GM19043 (cell line): ENCODE measurements at regions not wholly inside any gene's neighbourhood (a gene's known extent, or its start where the extent isn't known, plus 50 kb on each side); places are given as distances from the start of the nearest gene placed in this dataset.
"Not testable (repeated sequence)": the region's sequence is repeated elsewhere in the genome, so short reads cannot be mapped to it uniquely, and the experiment has no call there.

Experiments used
- ATAC-seq: cut with Tn5 transposase; IDR thresholded peaks from one replicate; pipeline ENCODE4 v1.9.1; 2021; ENCODE audit warnings: low read depth; ENCODE audit not compliant: unreplicated experiment

- ATAC-seq = no peak
Measured at GRCh38 chr7:149637911-149638565, 135.3 kb downstream of the ZNF467 start.

- ATAC-seq = no peak
Measured at GRCh38 chr7:149635561-149636329, 137.6 kb downstream of the ZNF467 start.

- ATAC-seq = no peak
Measured at GRCh38 chr7:149633976-149634945, 136.7 kb upstream of the ZNF746 start.

- not testable (repeated sequence) for ATAC-seq
Measured at GRCh38 chr7:149628361-149629149, 130.9 kb upstream of the ZNF746 start.

- ATAC-seq = no peak
Measured at GRCh38 chr7:149627911-149628310, 130.3 kb upstream of the ZNF746 start.

GRCh38 chr7:149626972-149627371 is 129.4 kb upstream of the ZNF746 start:
- ATAC-seq = no peak

- no peak for ATAC-seq
Measured at GRCh38 chr7:149625947-149626392, 128.4 kb upstream of the ZNF746 start.

GRCh38 chr7:149625340-149625946 is 127.8 kb upstream of the ZNF746 start:
- peak; percentile 24 for ATAC-seq

- ATAC-seq = peak; percentile 83
Measured at GRCh38 chr7:149624419-149625339, 127.1 kb upstream of the ZNF746 start.

- ATAC-seq = peak; percentile 6
Measured at GRCh38 chr7:149624006-149624405, 126.4 kb upstream of the ZNF746 start.

GRCh38 chr7:149623262-149623997 is 125.8 kb upstream of the ZNF746 start:
- not testable (repeated sequence) for ATAC-seq

- ATAC-seq = no peak
Measured at GRCh38 chr7:149622444-149623210, 125.0 kb upstream of the ZNF746 start.

GRCh38 chr7:149621776-149622175 is 124.2 kb upstream of the ZNF746 start:
- ATAC-seq = no peak

- ATAC-seq = peak; percentile 35
Measured at GRCh38 chr7:149620961-149621360, 123.4 kb upstream of the ZNF746 start.

GRCh38 chr7:149616898-149617297 is 119.3 kb upstream of the ZNF746 start:
- no peak for ATAC-seq

- ATAC-seq = no peak
Measured at GRCh38 chr7:149615690-149616270, 118.2 kb upstream of the ZNF746 start.
